MV-4-11 (cell line): ENCODE measurements at regions not wholly inside any gene's neighbourhood (a gene's known extent, or its start where the extent isn't known, plus 50 kb on each side); places are given as distances from the start of the nearest gene placed in this dataset.
"Not testable (repeated sequence)": the region's sequence is repeated elsewhere in the genome, so short reads cannot be mapped to it uniquely, and the experiment has no call there.

ENCODE experiments used
- DNase-seq: peaks from one replicate; lab custom pipeline; 2025; lab: John Stamatoyannopoulos, UW

GRCh38 chr3:1456781-1457311, 364.0 kb downstream of the CNTN6 start:
- no peak for DNase-seq

- DNase-seq = no peak
Observed at GRCh38 chr3:1462371-1462770, 369.5 kb downstream of the CNTN6 start.

GRCh38 chr3:1462856-1463450, 370.1 kb downstream of the CNTN6 start:
- no peak for DNase-seq

GRCh38 chr3:1465091-1465490, 372.3 kb downstream of the CNTN6 start:
- not testable (repeated sequence) for DNase-seq

GRCh38 chr3:1468145-1468544, 375.3 kb downstream of the CNTN6 start:
- no peak for DNase-seq

- no peak for DNase-seq
Observed at GRCh38 chr3:1469248-1469647, 376.4 kb downstream of the CNTN6 start.

- no peak for DNase-seq
Observed at GRCh38 chr3:1469687-1470086, 376.9 kb downstream of the CNTN6 start.

- no peak for DNase-seq
Observed at GRCh38 chr3:1477669-1478068, 384.8 kb downstream of the CNTN6 start.

GRCh38 chr3:1495466-1495865, 402.6 kb downstream of the CNTN6 start:
- DNase-seq = no peak

GRCh38 chr3:1499694-1500093, 406.9 kb downstream of the CNTN6 start:
- DNase-seq = no peak

GRCh38 chr3:1501406-1502115, 408.7 kb downstream of the CNTN6 start:
- no peak for DNase-seq

- DNase-seq = no peak
Observed at GRCh38 chr3:1506090-1506489, 413.3 kb downstream of the CNTN6 start.

- DNase-seq = no peak
Observed at GRCh38 chr3:1513662-1514061, 420.8 kb downstream of the CNTN6 start.

- DNase-seq = no peak
Observed at GRCh38 chr3:1515882-1516281, 423.1 kb downstream of the CNTN6 start.

- DNase-seq = no peak
Observed at GRCh38 chr3:1527786-1528185, 435.0 kb downstream of the CNTN6 start.

GRCh38 chr3:1528621-1529020, 435.8 kb downstream of the CNTN6 start:
- no peak for DNase-seq

GRCh38 chr3:1529676-1530075, 436.9 kb downstream of the CNTN6 start:
- no peak for DNase-seq

GRCh38 chr3:1531981-1532380, 439.2 kb downstream of the CNTN6 start:
- DNase-seq = no peak

GRCh38 chr3:1532935-1533606, 440.2 kb downstream of the CNTN6 start:
- no peak for DNase-seq

GRCh38 chr3:1533763-1534162, 440.9 kb downstream of the CNTN6 start:
- no peak for DNase-seq

GRCh38 chr3:1534252-1534651, 441.4 kb downstream of the CNTN6 start:
- no peak for DNase-seq

GRCh38 chr3:1535361-1535760, 442.5 kb downstream of the CNTN6 start:
- DNase-seq = no peak

- DNase-seq = no peak
Observed at GRCh38 chr3:1540686-1541085, 447.9 kb downstream of the CNTN6 start.
